HPDE6-E6E7 (cell line): ENCODE measurements at regions not wholly inside any gene's neighbourhood (a gene's known extent, or its start where the extent isn't known, plus 50 kb on each side); places are given as distances from the start of the nearest gene placed in this dataset.

Experiments used
- DNase-seq: peaks from one replicate; pipeline ENCODE4 v3.0.0; 2011; ENCODE audit warnings: missing footprints; ENCODE audit errors: extremely low spot score

DNA sequence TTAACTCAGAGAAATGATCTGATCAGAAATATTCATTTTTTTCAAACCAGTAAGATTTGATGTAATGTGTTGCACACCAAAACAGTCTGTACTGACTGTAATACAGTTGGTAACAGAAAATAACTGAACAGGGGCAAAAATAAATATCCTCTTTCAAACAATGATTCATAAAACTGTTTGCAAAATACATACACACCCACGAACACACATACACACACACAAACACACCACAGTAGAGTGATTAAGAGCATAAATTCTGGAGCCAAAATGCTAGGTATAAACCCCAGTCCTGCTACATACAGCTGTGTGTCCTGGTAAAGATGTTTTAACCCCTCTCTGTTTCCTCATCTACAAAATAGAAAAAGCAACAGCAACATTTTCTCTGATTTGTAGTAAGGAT lies 376.6 kb downstream of the PDGFC start:
- no peak for DNase-seq

GRCh38 chr4:156594624-156595023 lies 377.0 kb downstream of the PDGFC start:
- no peak for DNase-seq

- DNase-seq = no peak
These were observed 378.1 kb downstream of the PDGFC start for GRCh38 chr4:156593464-156593863.

- no peak for DNase-seq
These were observed 379.9 kb downstream of the PDGFC start for GRCh38 chr4:156591679-156592078.

- no peak for DNase-seq
These were observed 387.5 kb downstream of the PDGFC start for GRCh38 chr4:156584100-156584499.

GRCh38 chr4:156583265-156583664 lies 388.3 kb downstream of the PDGFC start:
- DNase-seq = no peak

- DNase-seq = no peak
These were observed 390.1 kb downstream of the PDGFC start for GRCh38 chr4:156581282-156582063.

DNA sequence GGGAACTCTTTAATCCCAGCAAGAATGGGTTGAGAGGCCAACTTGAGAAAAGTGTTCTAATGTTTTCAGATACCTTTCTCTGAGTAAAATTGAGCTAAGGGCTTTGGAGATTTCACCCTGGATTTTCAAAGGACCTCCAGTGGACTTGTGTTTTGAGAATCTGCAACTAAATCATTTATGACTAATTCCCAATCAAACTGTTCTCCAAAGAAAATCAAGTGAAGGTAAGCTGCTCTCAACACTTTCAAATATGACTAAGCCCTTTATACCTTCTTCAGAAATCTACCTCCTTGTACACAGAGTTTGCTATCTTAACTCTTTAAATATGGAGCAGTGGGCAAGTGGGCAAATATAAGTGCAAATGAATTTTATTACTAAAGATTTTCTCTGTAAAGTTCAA lies 392.9 kb downstream of the PDGFC start:
- no peak for DNase-seq

GRCh38 chr4:156578005-156578404 lies 393.6 kb downstream of the PDGFC start:
- DNase-seq = no peak

- no peak for DNase-seq
These were observed 394.7 kb downstream of the PDGFC start for GRCh38 chr4:156576946-156577345.

GRCh38 chr4:156575430-156576073 lies 396.0 kb downstream of the PDGFC start:
- DNase-seq = no peak

DNA sequence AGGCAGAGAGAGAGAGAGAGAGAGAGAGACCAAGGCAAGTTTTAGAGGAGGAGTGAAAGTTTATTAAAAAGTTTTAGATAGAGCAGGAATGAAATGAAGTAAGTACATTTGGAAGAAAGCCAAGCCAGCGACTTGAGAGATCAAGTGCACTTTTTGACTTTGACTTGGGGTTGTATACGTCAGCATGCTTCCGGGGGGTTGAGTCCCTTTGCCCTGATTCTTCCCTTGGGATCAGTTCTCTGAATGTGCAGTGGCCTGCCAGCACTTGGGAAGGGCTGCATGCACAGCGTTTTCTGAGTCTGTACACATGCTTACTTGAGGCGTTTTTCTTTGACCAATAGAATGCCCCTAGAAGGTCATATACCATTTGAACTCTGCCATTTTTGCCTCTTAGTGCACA lies 400.5 kb downstream of the PDGFC start:
- DNase-seq = no peak

GRCh38 chr4:156569535-156569934 lies 402.1 kb downstream of the PDGFC start:
- DNase-seq = no peak

- no peak for DNase-seq
These were observed 403.1 kb downstream of the PDGFC start for GRCh38 chr4:156568484-156568883.

GRCh38 chr4:156568041-156568440 lies 403.6 kb downstream of the PDGFC start:
- DNase-seq = peak; percentile 34

DNA sequence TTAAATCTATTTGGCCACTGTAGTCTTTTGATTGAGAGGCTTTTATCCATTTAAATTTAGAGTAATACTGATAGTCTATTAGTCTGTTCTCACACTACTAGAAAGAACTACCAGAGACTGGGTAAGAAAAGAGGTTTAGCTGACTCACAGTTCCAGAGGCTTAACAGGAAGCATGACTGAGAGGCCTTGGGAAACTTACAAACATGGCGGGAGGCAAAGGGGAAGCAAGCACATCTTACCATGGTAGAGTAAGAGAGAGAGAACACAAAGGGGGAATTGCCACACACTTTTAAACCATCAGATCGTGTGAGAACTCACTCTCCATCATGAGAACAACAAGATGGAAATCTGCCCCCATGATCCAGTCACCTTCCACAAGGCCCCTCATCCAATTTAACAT lies 410.9 kb downstream of the PDGFC start:
- DNase-seq = no peak

- no peak for DNase-seq
These were observed 412.3 kb downstream of the PDGFC start for GRCh38 chr4:156559346-156559745.

- no peak for DNase-seq
These were observed 413.1 kb downstream of the PDGFC start for GRCh38 chr4:156558373-156559025.

- no peak for DNase-seq
These were observed 413.7 kb downstream of the PDGFC start for GRCh38 chr4:156557920-156558319.

GRCh38 chr4:156556336-156556735 lies 415.3 kb downstream of the PDGFC start:
- no peak for DNase-seq

DNA sequence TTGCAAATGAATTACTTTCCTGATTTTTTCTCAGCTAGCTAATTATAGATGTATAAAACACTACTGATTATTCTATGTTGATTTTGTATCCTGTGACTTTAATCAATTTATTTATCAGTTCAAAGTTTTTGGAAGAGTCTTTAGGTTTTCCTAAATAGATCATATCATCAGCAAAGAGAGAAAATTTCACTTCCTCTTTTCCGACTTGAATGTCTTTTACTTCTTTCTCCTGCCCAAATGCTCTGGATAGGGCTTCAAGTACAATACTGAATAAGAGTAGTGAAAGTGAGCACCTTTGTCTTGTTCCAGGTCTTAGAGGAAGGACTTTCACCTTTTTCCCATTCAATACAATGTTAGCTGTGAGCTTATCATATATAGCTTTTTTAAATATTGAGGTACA lies 417.9 kb downstream of the PDGFC start:
- no peak for DNase-seq

DNA sequence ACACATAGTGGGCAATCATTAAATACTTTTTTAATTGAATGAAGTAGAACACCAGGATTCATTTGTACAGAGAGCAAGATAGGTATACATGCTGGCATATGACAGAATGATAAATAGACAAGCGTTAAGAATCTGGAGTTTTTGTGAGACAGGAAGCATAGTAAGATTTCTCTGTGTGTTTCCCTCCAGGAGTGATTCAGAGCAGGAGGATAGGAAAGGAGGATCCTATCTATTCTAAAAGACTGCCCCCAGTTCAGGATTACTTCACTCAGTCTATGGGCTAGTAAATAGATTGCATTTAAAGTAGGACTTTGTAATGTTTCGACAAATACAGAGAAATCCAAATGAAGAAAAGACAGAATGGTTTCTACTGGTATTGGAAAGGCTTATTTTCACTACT lies 423.7 kb downstream of the PDGFC start:
- no peak for DNase-seq

DNA sequence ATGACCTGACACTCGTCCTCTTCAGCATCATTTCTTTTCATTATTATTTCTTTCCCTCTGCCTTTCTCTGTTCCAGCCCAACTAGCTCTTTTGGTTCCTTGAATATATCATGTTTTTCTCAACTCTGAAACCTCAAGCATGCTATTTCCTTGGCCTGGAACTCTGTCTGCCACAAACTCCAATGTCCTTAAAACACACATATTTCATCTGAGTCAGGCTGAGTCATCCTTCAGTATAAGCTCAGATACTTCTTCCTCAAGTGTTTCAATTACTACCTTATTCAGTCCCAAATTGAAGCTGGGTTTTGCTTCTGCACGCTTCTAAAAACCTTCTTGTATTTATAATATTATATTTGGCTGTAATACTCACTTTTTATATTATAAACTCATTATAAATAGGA lies 424.2 kb downstream of the PDGFC start:
- DNase-seq = peak; percentile 13
